ENCODE measurements at regions not wholly inside any gene's neighbourhood (a gene's known extent, or its start where the extent isn't known, plus 50 kb on each side); places are given as distances from the start of the nearest gene placed in this dataset.

DNA sequence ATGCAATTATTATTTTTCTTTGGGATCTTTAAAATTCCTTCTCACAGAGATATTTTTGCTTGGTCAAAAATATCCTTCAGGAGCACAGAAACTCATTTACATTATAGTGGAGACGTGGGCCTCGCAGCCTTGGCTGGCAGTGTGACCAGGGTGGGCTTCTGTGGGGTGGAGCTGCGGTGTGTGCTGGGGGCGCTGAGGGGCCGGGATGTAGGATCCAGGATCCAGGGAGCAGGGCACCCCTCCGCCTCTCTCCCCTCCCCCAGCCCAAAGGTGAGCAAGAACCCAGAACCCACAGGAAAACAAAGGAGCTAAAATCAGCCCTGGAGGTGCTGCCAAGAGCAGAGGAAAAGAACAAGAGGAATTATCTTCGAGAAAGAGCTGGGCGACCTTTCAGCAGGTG lies 79.1 kb upstream of the OLFM1 start:
- H3K9me3 ChIP-seq (ENCODE audit: control insufficient read depth, low read length) = no peaks in the 10 kb centered on the region
- no peak overlapping the region for H3K27ac ChIP-seq

DNA sequence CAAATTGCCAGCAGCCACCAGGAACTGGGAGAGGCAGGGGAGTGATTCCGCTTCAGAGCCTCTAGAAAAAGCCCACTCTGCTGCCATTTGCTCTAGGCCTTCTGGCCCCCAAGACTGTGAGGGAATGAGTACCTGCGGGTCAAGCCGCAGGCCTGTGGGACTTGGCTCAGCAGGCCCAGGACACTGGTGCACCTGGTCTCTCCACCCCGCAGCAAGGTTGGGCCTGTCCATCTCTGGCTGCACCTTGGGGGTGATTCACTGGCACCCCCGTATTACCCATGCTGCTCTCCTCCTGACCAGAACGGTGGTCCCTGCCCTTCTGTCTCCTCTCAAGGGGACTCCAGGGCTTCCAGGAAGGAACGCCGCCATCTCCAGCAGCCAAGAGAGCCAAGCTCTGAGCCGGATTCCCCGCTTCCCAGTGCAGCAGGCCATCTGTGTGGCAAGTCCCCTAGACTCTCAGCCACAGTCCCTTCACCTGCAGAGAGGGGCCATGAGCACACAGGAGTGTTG lies 78.4 kb upstream of the OLFM1 start:
- Histone ChIP-seq H3K4me3 (ENCODE audit: low read depth, low read length) (no peak overlapping the region), H3K9ac (no peak overlapping the region), H3K27ac (no peak overlapping the region), H2AFZ (no peak overlapping the region), H3K9me3 (ENCODE audit: control insufficient read depth, low read length) (no peaks in the 10 kb centered on the region), H3K36me3 (ENCODE audit: control insufficient read depth, insufficient read depth, low read length) (no peaks in the 10 kb centered on the region), H3K79me2 (no peaks in the 10 kb centered on the region), H3K4me1 (no peaks in the 10 kb centered on the region), H3K27me3 (ENCODE audit: control insufficient read depth, insufficient read depth, low read length) (no peaks in the 10 kb centered on the region), H3K4me2 (ENCODE audit: low read length) (no peak overlapping the region)
- TF ChIP-seq, protein P1, sequence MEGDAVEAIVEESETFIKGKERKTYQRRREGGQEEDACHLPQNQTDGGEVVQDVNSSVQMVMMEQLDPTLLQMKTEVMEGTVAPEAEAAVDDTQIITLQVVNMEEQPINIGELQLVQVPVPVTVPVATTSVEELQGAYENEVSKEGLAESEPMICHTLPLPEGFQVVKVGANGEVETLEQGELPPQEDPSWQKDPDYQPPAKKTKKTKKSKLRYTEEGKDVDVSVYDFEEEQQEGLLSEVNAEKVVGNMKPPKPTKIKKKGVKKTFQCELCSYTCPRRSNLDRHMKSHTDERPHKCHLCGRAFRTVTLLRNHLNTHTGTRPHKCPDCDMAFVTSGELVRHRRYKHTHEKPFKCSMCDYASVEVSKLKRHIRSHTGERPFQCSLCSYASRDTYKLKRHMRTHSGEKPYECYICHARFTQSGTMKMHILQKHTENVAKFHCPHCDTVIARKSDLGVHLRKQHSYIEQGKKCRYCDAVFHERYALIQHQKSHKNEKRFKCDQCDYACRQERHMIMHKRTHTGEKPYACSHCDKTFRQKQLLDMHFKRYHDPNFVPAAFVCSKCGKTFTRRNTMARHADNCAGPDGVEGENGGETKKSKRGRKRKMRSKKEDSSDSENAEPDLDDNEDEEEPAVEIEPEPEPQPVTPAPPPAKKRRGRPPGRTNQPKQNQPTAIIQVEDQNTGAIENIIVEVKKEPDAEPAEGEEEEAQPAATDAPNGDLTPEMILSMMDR (IDR thresholded peaks at IDR 0.05) = no peak

More for the DNA sequence above, 79.1 kb upstream of the OLFM1 start:
- H3K9ac ChIP-seq = no peak overlapping the region
- H3K4me1 ChIP-seq = no peaks in the 10 kb centered on the region
- H2AFZ ChIP-seq = no peak overlapping the region
- TF ChIP-seq, protein P1 (IDR thresholded peaks at IDR 0.05) = no peak
- H3K79me2 ChIP-seq = no peaks in the 10 kb centered on the region
- no peak overlapping the region for H3K4me2 ChIP-seq (ENCODE audit: low read length)
- no peaks in the 10 kb centered on the region for H3K27me3 ChIP-seq (ENCODE audit: control insufficient read depth, insufficient read depth, low read length)
- H3K36me3 ChIP-seq (ENCODE audit: control insufficient read depth, insufficient read depth, low read length) = no peaks in the 10 kb centered on the region
- no peak overlapping the region for H3K4me3 ChIP-seq (ENCODE audit: low read depth, low read length)

DNA sequence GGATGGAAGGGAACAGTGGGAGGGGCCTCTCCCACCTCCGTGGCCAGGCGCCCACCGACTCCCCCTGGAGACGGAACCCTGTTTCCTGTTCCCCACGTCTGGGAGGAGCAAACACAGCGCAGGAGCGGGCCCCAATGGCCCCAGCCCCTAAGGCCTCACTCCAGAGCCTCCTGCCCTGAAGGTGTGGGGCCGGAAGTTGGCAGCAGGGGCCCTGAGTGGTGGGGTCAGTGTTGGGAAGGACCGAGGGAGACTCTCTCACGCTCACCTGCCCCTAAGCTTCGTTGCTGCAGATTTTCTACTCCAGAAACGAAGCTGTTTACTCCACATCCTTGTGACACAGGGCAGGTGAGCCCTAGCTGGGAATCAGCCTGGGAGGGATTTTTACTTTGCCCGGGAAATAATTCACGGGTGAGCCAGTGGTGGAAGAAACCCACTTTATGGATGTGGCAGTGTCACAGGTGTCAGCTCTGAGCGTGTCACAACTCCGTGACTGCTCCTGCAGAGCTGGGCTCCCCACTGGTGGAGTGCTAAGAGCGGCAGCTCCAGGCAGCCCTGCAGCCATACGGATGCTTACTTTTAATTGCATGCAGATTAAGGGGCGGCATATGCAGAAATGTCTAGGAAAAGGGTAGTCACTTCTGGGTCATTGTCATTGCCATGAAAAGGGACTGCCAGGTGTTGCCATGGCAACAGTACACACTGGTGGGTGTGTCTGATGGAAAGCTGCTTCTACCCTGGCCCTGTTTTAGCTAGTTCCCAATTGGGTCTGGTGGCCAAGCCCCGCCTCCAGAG lies 77.5 kb upstream of the OLFM1 start:
- Histone ChIP-seq H3K4me1 (no peaks in the 10 kb centered on the region), H3K27ac (no peak overlapping the region), H3K4me3 (ENCODE audit: low read depth, low read length) (no peak overlapping the region), H3K9me3 (ENCODE audit: control insufficient read depth, low read length) (no peaks in the 10 kb centered on the region), H2AFZ (no peak overlapping the region), H3K9ac (no peak overlapping the region), H3K79me2 (no peaks in the 10 kb centered on the region), H3K27me3 (ENCODE audit: control insufficient read depth, insufficient read depth, low read length) (peaks cover 3% of the 10 kb centered on the region), H3K4me2 (ENCODE audit: low read length) (no peak overlapping the region), H3K36me3 (ENCODE audit: control insufficient read depth, insufficient read depth, low read length) (no peaks in the 10 kb centered on the region)
- TF ChIP-seq, protein P1 (IDR thresholded peaks at IDR 0.05) = no peak

DNA sequence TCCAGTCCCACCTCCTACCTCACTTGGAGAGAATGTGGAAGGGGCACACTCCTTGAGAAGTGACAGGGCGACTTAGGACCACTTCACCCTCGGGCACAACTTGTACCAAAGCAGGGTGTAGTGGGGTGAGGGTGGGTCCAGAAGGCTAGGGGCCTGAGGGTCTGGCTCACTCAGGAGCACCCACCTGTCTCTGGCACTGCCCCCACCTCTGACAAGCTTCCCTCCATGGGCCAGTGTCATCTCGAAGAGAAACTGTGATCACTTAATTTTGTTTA lies 76.9 kb upstream of the OLFM1 start:
- Histone ChIP-seq H3K4me1 (no peaks in the 10 kb centered on the region), H3K79me2 (no peaks in the 10 kb centered on the region), H3K4me3 (ENCODE audit: low read depth, low read length) (no peak overlapping the region), H3K36me3 (ENCODE audit: control insufficient read depth, insufficient read depth, low read length) (no peaks in the 10 kb centered on the region), H2AFZ (no peak overlapping the region), H3K27me3 (ENCODE audit: control insufficient read depth, insufficient read depth, low read length) (peaks cover 3% of the 10 kb centered on the region), H3K27ac (no peak overlapping the region), H3K4me2 (ENCODE audit: low read length) (no peak overlapping the region), H3K9me3 (ENCODE audit: control insufficient read depth, low read length) (no peaks in the 10 kb centered on the region), H3K9ac (no peak overlapping the region)
- TF ChIP-seq, protein P1 (IDR thresholded peaks at IDR 0.05) = no peak

DNA sequence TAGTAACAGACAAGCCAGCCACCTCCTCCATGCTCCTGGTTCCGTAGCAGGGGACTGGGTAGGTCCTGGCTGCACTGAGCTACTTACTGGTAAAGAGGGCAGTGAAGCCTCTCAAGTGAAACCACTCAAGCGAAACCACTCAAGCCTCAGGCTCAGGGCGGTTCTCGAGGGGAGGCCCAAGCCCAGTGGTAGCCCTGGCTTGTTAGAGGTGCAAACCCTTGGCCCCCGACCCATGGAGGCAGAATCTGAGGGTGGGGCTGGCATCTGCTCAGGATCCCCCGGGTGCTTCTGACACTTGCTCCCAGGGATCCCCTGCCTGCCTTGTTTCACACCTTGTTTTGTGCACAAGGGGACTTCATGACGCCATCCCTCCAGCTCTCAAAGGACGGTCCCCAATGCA lies 76.5 kb upstream of the OLFM1 start:
- peaks cover 3% of the 10 kb centered on the region for H3K27me3 ChIP-seq (ENCODE audit: control insufficient read depth, insufficient read depth, low read length)
- H3K4me1 ChIP-seq = no peaks in the 10 kb centered on the region
- no peak overlapping the region for H3K4me2 ChIP-seq (ENCODE audit: low read length)
- no peaks in the 10 kb centered on the region for H3K36me3 ChIP-seq (ENCODE audit: control insufficient read depth, insufficient read depth, low read length)
- no peaks in the 10 kb centered on the region for H3K79me2 ChIP-seq
- no peaks in the 10 kb centered on the region for H3K9me3 ChIP-seq (ENCODE audit: control insufficient read depth, low read length)
- no peak overlapping the region for H3K9ac ChIP-seq
- TF ChIP-seq, protein P1 (IDR thresholded peaks at IDR 0.05) = no peak
- no peak overlapping the region for H3K4me3 ChIP-seq (ENCODE audit: low read depth, low read length)
- H3K27ac ChIP-seq = no peak overlapping the region
- no peak overlapping the region for H2AFZ ChIP-seq
